ENCODE measurements at regions not wholly inside any gene's neighbourhood (a gene's known extent, or its start where the extent isn't known, plus 50 kb on each side); places are given as distances from the start of the nearest gene placed in this dataset.

- no peak overlapping the region for H2AFZ ChIP-seq (ENCODE audit: low read depth, low read length)
- no peak overlapping the region for H3K4me3 ChIP-seq (ENCODE audit: low read length)
- H3K36me3 ChIP-seq (ENCODE audit: insufficient read depth, low read length) = no peaks in the 10 kb centered on the region
- H3K9me3 ChIP-seq (ENCODE audit: low read length) = no peaks in the 10 kb centered on the region
- no peaks in the 10 kb centered on the region for H3K4me1 ChIP-seq (ENCODE audit: insufficient read depth, low read length)
- no peaks in the 10 kb centered on the region for H3K27me3 ChIP-seq (ENCODE audit: insufficient read depth, low read length)
These were observed 640.3 kb downstream of the SLC6A15 start for GRCh38 chr12:84272324-84272723.

- no peaks in the 10 kb centered on the region for H3K27me3 ChIP-seq (ENCODE audit: insufficient read depth, low read length)
- H3K4me3 ChIP-seq (ENCODE audit: low read length) = no peak overlapping the region
- H2AFZ ChIP-seq (ENCODE audit: low read depth, low read length) = no peak overlapping the region
- H3K9me3 ChIP-seq (ENCODE audit: low read length) = no peaks in the 10 kb centered on the region
- no peaks in the 10 kb centered on the region for H3K4me1 ChIP-seq (ENCODE audit: insufficient read depth, low read length)
- no peaks in the 10 kb centered on the region for H3K36me3 ChIP-seq (ENCODE audit: insufficient read depth, low read length)
These were observed 642.0 kb downstream of the SLC6A15 start for GRCh38 chr12:84270470-84271140.

- H3K27me3 ChIP-seq (ENCODE audit: insufficient read depth, low read length) = no peaks in the 10 kb centered on the region
- H3K36me3 ChIP-seq (ENCODE audit: insufficient read depth, low read length) = no peaks in the 10 kb centered on the region
- peaks cover 1% of the 10 kb centered on the region for H3K9me3 ChIP-seq (ENCODE audit: low read length)
- no peak overlapping the region for H3K4me3 ChIP-seq (ENCODE audit: low read length)
- H3K4me1 ChIP-seq (ENCODE audit: insufficient read depth, low read length) = no peaks in the 10 kb centered on the region
- H2AFZ ChIP-seq (ENCODE audit: low read depth, low read length) = no peak overlapping the region
These were observed 664.7 kb downstream of the SLC6A15 start for GRCh38 chr12:84247931-84248330.

- peaks cover 1% of the 10 kb centered on the region for H3K9me3 ChIP-seq (ENCODE audit: low read length)
- no peaks in the 10 kb centered on the region for H3K27me3 ChIP-seq (ENCODE audit: insufficient read depth, low read length)
- H3K4me3 ChIP-seq (ENCODE audit: low read length) = no peak overlapping the region
- H3K4me1 ChIP-seq (ENCODE audit: insufficient read depth, low read length) = no peaks in the 10 kb centered on the region
- H3K36me3 ChIP-seq (ENCODE audit: insufficient read depth, low read length) = no peaks in the 10 kb centered on the region
- H2AFZ ChIP-seq (ENCODE audit: low read depth, low read length) = no peak overlapping the region
These were observed 668.9 kb downstream of the SLC6A15 start for GRCh38 chr12:84243686-84244085.

GRCh38 chr12:84222841-84223240 lies 689.8 kb downstream of the SLC6A15 start:
- no peak overlapping the region for H2AFZ ChIP-seq (ENCODE audit: low read depth, low read length)
- H3K36me3 ChIP-seq (ENCODE audit: insufficient read depth, low read length) = no peaks in the 10 kb centered on the region
- H3K4me1 ChIP-seq (ENCODE audit: insufficient read depth, low read length) = no peaks in the 10 kb centered on the region
- H3K4me3 ChIP-seq (ENCODE audit: low read length) = no peak overlapping the region
- no peaks in the 10 kb centered on the region for H3K27me3 ChIP-seq (ENCODE audit: insufficient read depth, low read length)
- no peaks in the 10 kb centered on the region for H3K9me3 ChIP-seq (ENCODE audit: low read length)

- no peak overlapping the region for H2AFZ ChIP-seq (ENCODE audit: low read depth, low read length)
- no peaks in the 10 kb centered on the region for H3K36me3 ChIP-seq (ENCODE audit: insufficient read depth, low read length)
- H3K27me3 ChIP-seq (ENCODE audit: insufficient read depth, low read length) = no peaks in the 10 kb centered on the region
- H3K4me3 ChIP-seq (ENCODE audit: low read length) = no peak overlapping the region
- H3K4me1 ChIP-seq (ENCODE audit: insufficient read depth, low read length) = no peaks in the 10 kb centered on the region
- H3K9me3 ChIP-seq (ENCODE audit: low read length) = peaks cover 3% of the 10 kb centered on the region
These were observed 694.2 kb downstream of the SLC6A15 start for GRCh38 chr12:84218406-84218805.

GRCh38 chr12:84201976-84202375 lies 710.6 kb downstream of the SLC6A15 start:
- Histone ChIP-seq H3K4me3 (ENCODE audit: low read length) (no peak overlapping the region), H3K9me3 (ENCODE audit: low read length) (no peaks in the 10 kb centered on the region), H2AFZ (ENCODE audit: low read depth, low read length) (no peak overlapping the region), H3K36me3 (ENCODE audit: insufficient read depth, low read length) (no peaks in the 10 kb centered on the region), H3K4me1 (ENCODE audit: insufficient read depth, low read length) (no peaks in the 10 kb centered on the region), H3K27me3 (ENCODE audit: insufficient read depth, low read length) (no peaks in the 10 kb centered on the region)

GRCh38 chr12:84198294-84198946 lies 714.2 kb downstream of the SLC6A15 start:
- Histone ChIP-seq H3K9me3 (ENCODE audit: low read length) (no peaks in the 10 kb centered on the region), H3K27me3 (ENCODE audit: insufficient read depth, low read length) (no peaks in the 10 kb centered on the region), H3K36me3 (ENCODE audit: insufficient read depth, low read length) (no peaks in the 10 kb centered on the region), H3K4me1 (ENCODE audit: insufficient read depth, low read length) (no peaks in the 10 kb centered on the region), H2AFZ (ENCODE audit: low read depth, low read length) (no peak overlapping the region), H3K4me3 (ENCODE audit: low read length) (no peak overlapping the region)

GRCh38 chr12:84191779-84192178 lies 720.8 kb downstream of the SLC6A15 start:
- no peak overlapping the region for H2AFZ ChIP-seq (ENCODE audit: low read depth, low read length)
- H3K4me3 ChIP-seq (ENCODE audit: low read length) = no peak overlapping the region
- H3K9me3 ChIP-seq (ENCODE audit: low read length) = no peaks in the 10 kb centered on the region
- H3K27me3 ChIP-seq (ENCODE audit: insufficient read depth, low read length) = no peaks in the 10 kb centered on the region
- no peaks in the 10 kb centered on the region for H3K4me1 ChIP-seq (ENCODE audit: insufficient read depth, low read length)
- H3K36me3 ChIP-seq (ENCODE audit: insufficient read depth, low read length) = no peaks in the 10 kb centered on the region

GRCh38 chr12:84186433-84186832 lies 726.2 kb downstream of the SLC6A15 start:
- H3K4me3 ChIP-seq (ENCODE audit: low read length) = no peak overlapping the region
- H3K9me3 ChIP-seq (ENCODE audit: low read length) = no peaks in the 10 kb centered on the region
- H2AFZ ChIP-seq (ENCODE audit: low read depth, low read length) = no peak overlapping the region

GRCh38 chr12:84183576-84183975 lies 729.0 kb downstream of the SLC6A15 start:
- Histone ChIP-seq H3K36me3 (ENCODE audit: insufficient read depth, low read length) (no peaks in the 10 kb centered on the region), H3K27me3 (ENCODE audit: insufficient read depth, low read length) (no peaks in the 10 kb centered on the region)

More at GRCh38 chr12:84186433-84186832, 726.2 kb downstream of the SLC6A15 start:
- Histone ChIP-seq H3K36me3 (ENCODE audit: insufficient read depth, low read length) (no peaks in the 10 kb centered on the region), H3K27me3 (ENCODE audit: insufficient read depth, low read length) (no peaks in the 10 kb centered on the region), H3K4me1 (ENCODE audit: insufficient read depth, low read length) (no peaks in the 10 kb centered on the region)

GRCh38 chr12:84174115-84174514 lies 738.5 kb downstream of the SLC6A15 start:
- no peak overlapping the region for H3K4me3 ChIP-seq (ENCODE audit: low read length)
- no peaks in the 10 kb centered on the region for H3K9me3 ChIP-seq (ENCODE audit: low read length)
- no peak overlapping the region for H2AFZ ChIP-seq (ENCODE audit: low read depth, low read length)
- H3K4me1 ChIP-seq (ENCODE audit: insufficient read depth, low read length) = no peaks in the 10 kb centered on the region
- H3K36me3 ChIP-seq (ENCODE audit: insufficient read depth, low read length) = no peaks in the 10 kb centered on the region
- H3K27me3 ChIP-seq (ENCODE audit: insufficient read depth, low read length) = no peaks in the 10 kb centered on the region

More at GRCh38 chr12:84183576-84183975, 729.0 kb downstream of the SLC6A15 start:
- Histone ChIP-seq H3K9me3 (ENCODE audit: low read length) (no peaks in the 10 kb centered on the region), H2AFZ (ENCODE audit: low read depth, low read length) (no peak overlapping the region), H3K4me3 (ENCODE audit: low read length) (no peak overlapping the region), H3K4me1 (ENCODE audit: insufficient read depth, low read length) (no peaks in the 10 kb centered on the region)

- H3K4me3 ChIP-seq (ENCODE audit: low read length) = no peak overlapping the region
- no peaks in the 10 kb centered on the region for H3K9me3 ChIP-seq (ENCODE audit: low read length)
- H3K4me1 ChIP-seq (ENCODE audit: insufficient read depth, low read length) = peaks cover 3% of the 10 kb centered on the region
- no peaks in the 10 kb centered on the region for H3K36me3 ChIP-seq (ENCODE audit: insufficient read depth, low read length)
- no peaks in the 10 kb centered on the region for H3K27me3 ChIP-seq (ENCODE audit: insufficient read depth, low read length)
- no peak overlapping the region for H2AFZ ChIP-seq (ENCODE audit: low read depth, low read length)
These were observed 739.7 kb downstream of the SLC6A15 start for GRCh38 chr12:84172823-84173424.

All from neuron (in vitro differentiated cells).